ENCODE measurements at regions not wholly inside any gene's neighbourhood (a gene's known extent, or its start where the extent isn't known, plus 50 kb on each side); places are given as distances from the start of the nearest gene placed in this dataset.

GRCh38 chr14:89564286-89564957 is 147.4 kb upstream of the FOXN3 start (continued):
- no peak for TF ChIP-seq NR2C2 (IDR thresholded peaks at IDR 0.05; ENCODE audit: borderline replicate concordance, control insufficient read depth, insufficient read length, low read depth)
- TF ChIP-seq SMC3 (IDR thresholded peaks at IDR 0.05; ENCODE audit: borderline replicate concordance, low read length), result no peak
- TF ChIP-seq RFX5 (IDR thresholded peaks at IDR 0.05; ENCODE audit: low read depth, low read length), result no peak
- no peak for TF ChIP-seq MEF2B (IDR thresholded peaks at IDR 0.05; ENCODE audit: partially characterized antibody, poor library complexity, severe bottlenecking)
- TF ChIP-seq TCF12 (IDR thresholded peaks at IDR 0.05; ENCODE audit: low read depth, low read length), result no peak
- TF ChIP-seq USF2 (IDR thresholded peaks at IDR 0.05; ENCODE audit: borderline replicate concordance, low read depth, low read length), result no peak
- no peak for TF ChIP-seq IKZF1 (conservative IDR thresholded peaks at IDR 0.05)

- no peak overlapping the region for H3K4me2 ChIP-seq (ENCODE audit: control insufficient read depth, insufficient read depth)
- RAD21 ChIA-PET (ENCODE audit: unreplicated experiment), result no interaction called here
- H3K4me3 ChIP-seq, result no peak overlapping the region
- H2AFZ ChIP-seq (ENCODE audit: control insufficient read depth, low read depth, low read length), result no peak overlapping the region
- no peaks in the 10 kb centered on the region for H3K4me1 ChIP-seq (ENCODE audit: control insufficient read depth, insufficient read depth, low read length)
- no peak overlapping the region for H3K27ac ChIP-seq (ENCODE audit: control insufficient read depth, insufficient read depth)
- no peaks in the 10 kb centered on the region for H4K20me1 ChIP-seq (ENCODE audit: control insufficient read depth, insufficient read depth)
- H3K79me2 ChIP-seq (ENCODE audit: control insufficient read depth, insufficient read depth, low read length), result no peaks in the 10 kb centered on the region
- no peak for FAIRE-seq
- CTCF ChIA-PET, result interaction anchor here (0.6 kb wide), 1 partner anchor 393 kb away, joined by 4 read pairs; no protein-coding TSS in a partner anchor
- no peaks in the 10 kb centered on the region for H3K36me3 ChIP-seq (ENCODE audit: control insufficient read depth in 2 of 2, insufficient read depth in 2 of 2, low read length in 1 of 2)
- no peaks in the 10 kb centered on the region for H3K27me3 ChIP-seq (replicated peaks in 1 of 2; ENCODE audit: control insufficient read depth in 2 of 2, insufficient read depth in 2 of 2, low read length in 1 of 2)
- no peak for DNase-seq (ENCODE audit: low read depth, low spot score)
- no TSS peak for BruUV-seq (replicated peaks)
- in situ Hi-C loops (cut with MboI), result no loop called here
- 100% methylated on average over 1 of the region's 1 CpG for WGBS (ENCODE audit: insufficient coverage, insufficient replicate concordance, low lambda C conversion rate, missing lambda C conversion rate)
- SMC1A ChIA-PET (ENCODE audit: uncharacterized antibody, unreplicated experiment), result no interaction called here
- POLR2A ChIA-PET, result no interaction called here
- ATAC-seq, result no peak
- no peak overlapping the region for H3K9ac ChIP-seq (ENCODE audit: control insufficient read depth, insufficient read depth, low read length)
- H3K9me3 ChIP-seq (replicated peaks; ENCODE audit: control insufficient read depth, insufficient read depth, low read length), result no peaks in the 10 kb centered on the region
- intact Hi-C loops (cut with micrococcal nuclease; ENCODE audit: unreplicated experiment), result no loop called here
- TF ChIP-seq ZNF207 (IDR thresholded peaks at IDR 0.05; ENCODE audit: borderline replicate concordance), result no peak
- no peak for TF ChIP-seq GABPA (IDR thresholded peaks at IDR 0.05; ENCODE audit: low read depth)
- no peak for TF ChIP-seq ZBTB11 (CRISPR knock-in tag; IDR thresholded peaks at IDR 0.05)
- TF ChIP-seq ZBTB4 (CRISPR knock-in tag; IDR thresholded peaks at IDR 0.05), result no peak
- no peak for TF ChIP-seq NFYB (IDR thresholded peaks at IDR 0.05; ENCODE audit: insufficient read depth, low read depth, low read length)
- TF ChIP-seq ZSCAN29 (IDR thresholded peaks at IDR 0.05), result no peak
- TF ChIP-seq EZH2 (IDR thresholded peaks at IDR 0.05; ENCODE audit: borderline replicate concordance, control insufficient read depth, low read depth, low read length), result no peak
- TF ChIP-seq ETV6 (conservative IDR thresholded peaks at IDR 0.05 in 1 of 2, IDR thresholded peaks at IDR 0.05 in 1 of 2; ENCODE audit: borderline replicate concordance in 1 of 2, low read depth in 1 of 2), result no peak
- no peak for TF ChIP-seq CBX5 (IDR thresholded peaks at IDR 0.05; ENCODE audit: low read depth)
Observed at GRCh38 chr14:89563471-89563870, 146.4 kb upstream of the FOXN3 start.

Measured in GM12878 (cell line).